ENCODE measurements at regions not wholly inside any gene's neighbourhood (a gene's known extent, or its start where the extent isn't known, plus 50 kb on each side); places are given as distances from the start of the nearest gene placed in this dataset.

DNA sequence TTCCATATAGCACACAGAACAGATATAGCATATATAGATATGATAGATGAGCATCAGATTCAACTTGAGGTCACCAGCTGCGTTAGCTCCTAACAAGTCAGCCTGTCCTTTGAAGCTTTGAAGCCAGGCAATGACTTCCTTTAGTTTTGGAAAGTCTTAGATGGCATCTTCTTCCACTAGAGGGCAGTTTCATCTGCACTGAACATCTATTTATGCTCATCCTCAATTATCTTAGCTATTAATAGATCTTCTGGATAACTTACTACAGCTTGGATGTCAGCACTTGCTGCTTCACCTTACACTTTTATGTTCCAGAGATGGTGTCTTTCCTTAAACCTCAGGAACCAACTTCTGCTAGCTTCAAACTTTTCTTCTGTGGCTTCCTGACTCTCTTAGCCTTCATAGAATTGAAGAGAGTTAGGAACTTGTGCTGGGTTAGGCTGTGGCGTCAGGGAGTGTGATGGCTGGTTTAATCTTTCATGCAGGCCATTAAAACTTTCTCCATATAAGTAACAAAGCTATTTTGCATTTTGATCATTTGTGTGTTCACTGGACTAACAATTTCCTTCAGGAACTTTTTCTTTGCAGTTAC, 1401.4 kb downstream of the EFNA5 start:
- TF ChIP-seq, protein P1, sequence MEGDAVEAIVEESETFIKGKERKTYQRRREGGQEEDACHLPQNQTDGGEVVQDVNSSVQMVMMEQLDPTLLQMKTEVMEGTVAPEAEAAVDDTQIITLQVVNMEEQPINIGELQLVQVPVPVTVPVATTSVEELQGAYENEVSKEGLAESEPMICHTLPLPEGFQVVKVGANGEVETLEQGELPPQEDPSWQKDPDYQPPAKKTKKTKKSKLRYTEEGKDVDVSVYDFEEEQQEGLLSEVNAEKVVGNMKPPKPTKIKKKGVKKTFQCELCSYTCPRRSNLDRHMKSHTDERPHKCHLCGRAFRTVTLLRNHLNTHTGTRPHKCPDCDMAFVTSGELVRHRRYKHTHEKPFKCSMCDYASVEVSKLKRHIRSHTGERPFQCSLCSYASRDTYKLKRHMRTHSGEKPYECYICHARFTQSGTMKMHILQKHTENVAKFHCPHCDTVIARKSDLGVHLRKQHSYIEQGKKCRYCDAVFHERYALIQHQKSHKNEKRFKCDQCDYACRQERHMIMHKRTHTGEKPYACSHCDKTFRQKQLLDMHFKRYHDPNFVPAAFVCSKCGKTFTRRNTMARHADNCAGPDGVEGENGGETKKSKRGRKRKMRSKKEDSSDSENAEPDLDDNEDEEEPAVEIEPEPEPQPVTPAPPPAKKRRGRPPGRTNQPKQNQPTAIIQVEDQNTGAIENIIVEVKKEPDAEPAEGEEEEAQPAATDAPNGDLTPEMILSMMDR (IDR thresholded peaks at IDR 0.05; ENCODE audit: insufficient read depth, low read depth, low read length): peak; percentile 45
- TF ChIP-seq EZH2 (IDR thresholded peaks at IDR 0.05; ENCODE audit: insufficient read depth, low read length): no peak

All from astrocyte (in vitro differentiated cells and primary cell).